HCT116 (cell line): ENCODE measurements at regions not wholly inside any gene's neighbourhood (a gene's known extent, or its start where the extent isn't known, plus 50 kb on each side); places are given as distances from the start of the nearest gene placed in this dataset.

Source experiments
- ATAC-seq: fragments of 200-7000 bp; cut with Tn5 transposase; 2 replicates; pipeline ENCODE4 v1.9.1; 2020; ENCODE audit warnings: mild to moderate bottlenecking, moderate library complexity
- BruUV-seq: library from RNA; stranded (reverse); fragments of 400-500 nt; replicated peaks from 2 replicates; lab custom pipeline; 2021; lab: Mats Ljungman, UMichigan
- CTCF ChIA-PET: fragments of 300-600 bp; sonication (Branson Sonifier 250); formaldehyde crosslinking; loops from one replicate; lab custom pipeline; 2021; ENCODE audit warnings: antibody characterized with exemption; lab: Charles Lee
- POLR2A ChIA-PET: fragments of 300-600, 350-600 bp; sonication (Branson Sonifier 250); formaldehyde crosslinking; loops from one replicate; lab custom pipeline; 2021; ENCODE audit warnings: antibody characterized with exemption; lab: Charles Lee
- RAD21 ChIA-PET, 2 experiments: fragments of 300-600 bp; sonication (Branson Sonifier 250); formaldehyde crosslinking; loops; one replicate each; lab custom pipeline; 2023; ENCODE audit warnings: low total read pairs in 2 of 2; ENCODE audit not compliant: uncharacterized antibody in 2 of 2, unreplicated experiment in 2 of 2, low non-redundant PET in 1 of 2; lab: Charles Lee
- DNase-seq: peaks from one replicate; pipeline ENCODE4 v3.0.0-alpha.2; 2010; ENCODE audit warnings: low read depth, low spot score
- H2AFZ ChIP-seq: fragments of 200-600 bp; shearing (Covaris generic), sonication (generic); 2 replicates; pipeline ENCODE4 v1.6.1; 2017; ENCODE audit warnings: low read depth, mixed run types, mixed read lengths, antibody characterized with exemption, low read length; ENCODE audit not compliant: poor library complexity, severe bottlenecking
- H3K27ac ChIP-seq: 2 replicates; pipeline ENCODE4 v1.5.1; 2012; ENCODE audit warnings: low read depth, low read length
- H3K27me3 ChIP-seq: fragments of 200-600 bp; sonication (generic); 2 replicates; pipeline ENCODE4 v1.6.1; 2016; ENCODE audit warnings: mixed run types, low read length, mixed read lengths; ENCODE audit not compliant: insufficient read depth
- H3K36me3 ChIP-seq, 2 experiments: fragments of 200-500 bp in 1 of 2; fragments of 200-600 bp in 1 of 2; sonication (Bioruptor generic) in 1 of 2; sonication (generic) in 1 of 2; 2 replicates each; pipeline versions ENCODE4 v1.5.1 to v1.6.1; 2014 to 2016; ENCODE audit warnings: low read length in 2 of 2, inconsistent platforms in 1 of 2, mixed read lengths in 1 of 2, mixed run types in 1 of 2; ENCODE audit not compliant: insufficient read depth in 2 of 2, control insufficient read depth in 1 of 2
- H3K4me1 ChIP-seq, 2 experiments: fragments of 200-600 bp in 1 of 2; sonication (generic) in 1 of 2; 2 replicates each; pipeline versions ENCODE4 v1.5.1 to v1.6.1; 2012 to 2017; ENCODE audit warnings: low read length in 2 of 2, inconsistent platforms in 1 of 2, mild to moderate bottlenecking in 1 of 2, mixed read lengths in 1 of 2, mixed run types in 1 of 2, moderate library complexity in 1 of 2; ENCODE audit not compliant: insufficient read depth in 2 of 2, control insufficient read depth in 1 of 2
- H3K4me2 ChIP-seq: fragments of 200-600 bp; sonication (generic); 2 replicates; pipeline ENCODE4 v1.6.1; 2017; ENCODE audit warnings: mixed run types, low read length, mixed read lengths
- H3K4me3 ChIP-seq, 2 experiments: fragments of 200-600 bp in 1 of 2; sonication (generic) in 1 of 2; replicated peaks in 1 of 2; 2 replicates each; pipeline ENCODE4 v1.5.1; 2011 to 2016; ENCODE audit warnings: low read length in 2 of 2, control low read depth in 1 of 2, low read depth in 1 of 2, mild to moderate bottlenecking in 1 of 2, mixed read lengths in 1 of 2, mixed run types in 1 of 2
- H3K79me2 ChIP-seq: fragments of 200-600 bp; sonication (generic); 2 replicates; pipeline ENCODE4 v1.6.1; 2017; ENCODE audit warnings: mild to moderate bottlenecking, mixed run types, low read length, moderate library complexity, mixed read lengths; ENCODE audit not compliant: insufficient read depth
- H3K9ac ChIP-seq: fragments of 200-600 bp; sonication (generic); 2 replicates; pipeline ENCODE4 v1.6.1; 2016; ENCODE audit warnings: low read length, mixed read lengths
- H3K9me2 ChIP-seq: fragments of 200-600 bp; sonication (generic), shearing (Covaris generic); 2 replicates; pipeline ENCODE4 v1.6.1; 2017; ENCODE audit warnings: mixed run types, mild to moderate bottlenecking, moderate library complexity; ENCODE audit not compliant: insufficient read depth
- H3K9me3 ChIP-seq, 2 experiments: fragments of 200-500 bp in 1 of 2; fragments of 200-600 bp in 1 of 2; sonication (Bioruptor generic) in 1 of 2; sonication (generic) in 1 of 2; 2 replicates each; pipeline ENCODE4 v1.6.1; 2014 to 2017; ENCODE audit warnings: low read length in 2 of 2, mixed read lengths in 2 of 2, inconsistent platforms in 1 of 2, low read depth in 1 of 2, mild to moderate bottlenecking in 1 of 2, mixed run types in 1 of 2, moderate library complexity in 1 of 2; ENCODE audit not compliant: control insufficient read depth in 1 of 2, insufficient read depth in 1 of 2
- H4K20me1 ChIP-seq: fragments of 200-600 bp; sonication (generic), shearing (Covaris generic); 2 replicates; pipeline ENCODE4 v1.6.1; 2017; ENCODE audit warnings: mixed run types, mild to moderate bottlenecking, moderate library complexity; ENCODE audit not compliant: insufficient read depth
- CBX3 ChIP-seq: IDR thresholded peaks from 2 replicates; pipeline ENCODE4 v1.6.1; 2012; ENCODE audit warnings: low read depth
- CTCF ChIP-seq, 3 experiments: fragments of 200-600 bp in 1 of 3; sonication (generic) in 1 of 3; IDR thresholded peaks in 2 of 3; conservative IDR thresholded peaks in 1 of 3; 2 replicates each; pipeline ENCODE4 v1.5.1; 2012 to 2017; ENCODE audit warnings: low read depth in 2 of 3, low read length in 2 of 3, antibody characterized with exemption in 1 of 3, borderline replicate concordance in 1 of 3, control low read depth in 1 of 3, mild to moderate bottlenecking in 1 of 3, mixed read lengths in 1 of 3, mixed run types in 1 of 3, moderate library complexity in 1 of 3; ENCODE audit not compliant: insufficient read depth in 1 of 3
- EGR1 ChIP-seq: IDR thresholded peaks from 2 replicates; pipeline ENCODE4 v1.6.1; 2012; ENCODE audit warnings: low read depth
- ELF1 ChIP-seq: IDR thresholded peaks from 2 replicates; pipeline ENCODE4 v1.6.1; 2012; ENCODE audit warnings: low read depth, borderline replicate concordance
- EZH2 ChIP-seq: fragments of 200-600 bp; sonication (generic); IDR thresholded peaks from 2 replicates; pipeline ENCODE4 v1.6.1; 2017; ENCODE audit warnings: antibody characterized with exemption, mixed run types
- EZH2phosphoT487 ChIP-seq: fragments of 200-600 bp; IDR thresholded peaks from 2 replicates; pipeline ENCODE4 v1.6.1; 2018; ENCODE audit warnings: antibody characterized with exemption, borderline replicate concordance
- RAD21 ChIP-seq: IDR thresholded peaks from 2 replicates; pipeline ENCODE4 v1.6.1; 2012; ENCODE audit warnings: low read depth, mild to moderate bottlenecking
- SP1 ChIP-seq: IDR thresholded peaks from 2 replicates; pipeline ENCODE4 v1.6.1; 2012; ENCODE audit warnings: low read depth
- SRF ChIP-seq: IDR thresholded peaks from 2 replicates; pipeline ENCODE4 v1.6.1; 2012; ENCODE audit warnings: low read depth
- TCF7L2 ChIP-seq: IDR thresholded peaks from 2 replicates; pipeline ENCODE4 v1.7.0; 2011; ENCODE audit warnings: borderline replicate concordance, inconsistent platforms; ENCODE audit not compliant: insufficient read depth, insufficient read length; ENCODE audit errors: extremely low read depth
- ZFX ChIP-seq: fragments of 450-650 bp; IDR thresholded peaks from 2 replicates; pipeline ENCODE4 v1.6.1; 2017
- ZNF274 ChIP-seq: fragments of 200-500 bp; sonication (Bioruptor generic); IDR thresholded peaks from 2 replicates; pipeline ENCODE4 v1.6.1; 2014; ENCODE audit warnings: mild to moderate bottlenecking, low read depth, low read length, inconsistent platforms
- intact Hi-C: fragments of 100-400 bp; cut with micrococcal nuclease; formaldehyde crosslinking; loops from 2 replicates; pipeline ENCODE4 v1.10.0; 2022

- no peak overlapping the region for H3K27ac ChIP-seq
- DNase-seq (no peak), ATAC-seq (no peak)
- intact Hi-C loops: no loop called here
- H3K4me2 ChIP-seq: no peak overlapping the region
- CTCF ChIA-PET: no interaction called here
- no peaks in the 10 kb centered on the region for H3K79me2 ChIP-seq
- no peaks in the 10 kb centered on the region for H3K4me1 ChIP-seq
- POLR2A ChIA-PET: no interaction called here
- H3K9me2 ChIP-seq: no peaks in the 10 kb centered on the region
- H4K20me1 ChIP-seq: no peaks in the 10 kb centered on the region
- H2AFZ ChIP-seq: no peak overlapping the region
- no peak overlapping the region for H3K9ac ChIP-seq
- no peaks in the 10 kb centered on the region for H3K9me3 ChIP-seq
- no peak overlapping the region for H3K4me3 ChIP-seq
- RAD21 ChIA-PET: no interaction called here
- no peaks in the 10 kb centered on the region for H3K27me3 ChIP-seq
- TF ChIP-seq TCF7L2: no peak
- TF ChIP-seq SRF: no peak
- no peak for TF ChIP-seq ZNF274
- TF ChIP-seq EZH2phosphoT487: no peak
- TF ChIP-seq EZH2: no peak
- no peak for TF ChIP-seq CTCF (IDR thresholded peaks at IDR 0.05 in 2 of 3, conservative IDR thresholded peaks at IDR 0.05 in 1 of 3; ENCODE audit: borderline replicate concordance in 1 of 3, insufficient read depth in 1 of 3, low read depth in 2 of 3, low read length in 2 of 3)
- no peak for TF ChIP-seq CBX3
- TF ChIP-seq ZFX: no peak
- TF ChIP-seq RAD21: no peak
- no peak for TF ChIP-seq ELF1
- TF ChIP-seq SP1: no peak
- no peak for TF ChIP-seq EGR1
- no TSS peak for BruUV-seq
- H3K36me3 ChIP-seq: no peaks in the 10 kb centered on the region
These were observed 173.4 kb upstream of the C2CD4B start for GRCh38 chr15:62338497-62338896.
